HK-2 (cell line): ENCODE measurements at regions not wholly inside any gene's neighbourhood (a gene's known extent, or its start where the extent isn't known, plus 50 kb on each side); places are given as distances from the start of the nearest gene placed in this dataset.

Experiments used
- DNase-seq: peaks from one replicate; pipeline ENCODE4 v3.0.0-alpha.2; 2018; ENCODE audit not compliant: unreplicated experiment

- no peak for DNase-seq
Observed at GRCh38 chr1:184319879-184320278, 67.0 kb upstream of the C1orf21 start.

GRCh38 chr1:184322253-184322652, 64.6 kb upstream of the C1orf21 start:
- DNase-seq: no peak

GRCh38 chr1:184324972-184325371, 61.9 kb upstream of the C1orf21 start:
- no peak for DNase-seq

- no peak for DNase-seq
Observed at GRCh38 chr1:184326278-184326677, 60.6 kb upstream of the C1orf21 start.

- DNase-seq: no peak
Observed at GRCh38 chr1:184329245-184329953, 57.4 kb upstream of the C1orf21 start.

GRCh38 chr1:184329962-184330868, 56.6 kb upstream of the C1orf21 start:
- DNase-seq: no peak

- DNase-seq: no peak
Observed at GRCh38 chr1:184330875-184331274, 56.0 kb upstream of the C1orf21 start.
